Ovary (tissue), 7 donors: ENCODE measurements at regions not wholly inside any gene's neighbourhood (a gene's known extent, or its start where the extent isn't known, plus 50 kb on each side); places are given as distances from the start of the nearest gene placed in this dataset.

Experiments
- DNase-seq, 5 donors: peaks; one replicate each; pipeline ENCODE4 v3.0.0-alpha.2; 2019 to 2020
- H3K27ac ChIP-seq, 2 donors: fragments of 200-600 bp; one replicate each; pipeline versions ENCODE4 v1.5.1 to v1.8.0; 2019 to 2022
- H3K27me3 ChIP-seq: fragments of 200-600 bp; one replicate; pipeline ENCODE4 v1.8.0; 2022
- H3K36me3 ChIP-seq: fragments of 200-600 bp; sonication (generic); one replicate; pipeline ENCODE4 v1.5.1; 2019
- H3K4me1 ChIP-seq: one replicate; pipeline ENCODE4 v1.8.1; 2013; ENCODE audit warnings: mild to moderate bottlenecking, moderate library complexity; ENCODE audit not compliant: insufficient read depth
- H3K4me3 ChIP-seq: fragments of 200-600 bp; sonication (generic); one replicate; pipeline ENCODE4 v1.5.1; 2017
- H3K9me3 ChIP-seq, 2 donors: fragments of 200-600 bp in 1 of 2; sonication (generic) in 1 of 2; one replicate each; pipeline versions ENCODE4 v1.5.1 to v1.8.1; 2013 to 2019; ENCODE audit warnings: mild to moderate bottlenecking in 1 of 2, moderate library complexity in 1 of 2
- CTCF ChIP-seq, 3 donors: fragments of 450-650 bp in 2 of 3; fragments of 200-600 bp in 1 of 3; IDR thresholded peaks; one replicate each; pipeline versions ENCODE4 v1.5.1 to v1.8.0; 2016 to 2022; ENCODE audit warnings: antibody characterized with exemption in 3 of 3, mild to moderate bottlenecking in 1 of 3
- EP300 ChIP-seq: sonication (generic); formaldehyde crosslinking; IDR thresholded peaks from one replicate; pipeline ENCODE4 v1.6.1; 2017; ENCODE audit warnings: antibody characterized with exemption
- POLR2A ChIP-seq: fragments of 450-650 bp; IDR thresholded peaks from one replicate; pipeline ENCODE4 v1.6.1; 2017; ENCODE audit warnings: antibody characterized with exemption, mild to moderate bottlenecking, moderate library complexity
- WGBS, 3 donors: extraction: QIAGEN DNeasy Blood & Tissue Kit in 1 of 3; methylation state at CpG; one replicate each; pipeline versions ENCODE4 v1.1.5 to v1.1.7; 2013 to 2017; 5-methylcytosine and 5-hydroxymethylcytosine counted together
- intact Hi-C, 4 donors: fragments of 100-400 bp; cut with DNase I; formaldehyde crosslinking; loops; one replicate each; pipeline versions ENCODE4 v1.11.0 to v1.15.1; 2022 to 2023
- donor health status: DM: no; HTN: no; CAD: no; lungs with moderate emphysema.
- donor health status: DM: no; HTN: no; CAD: no.
- donor health status: Bipolar disorder and iron deficiency.
- donor health status: DM: no; HTN: no; CAD: no.
- donor health status: DM: yes; HTN: yes; CAD: no.

DNA sequence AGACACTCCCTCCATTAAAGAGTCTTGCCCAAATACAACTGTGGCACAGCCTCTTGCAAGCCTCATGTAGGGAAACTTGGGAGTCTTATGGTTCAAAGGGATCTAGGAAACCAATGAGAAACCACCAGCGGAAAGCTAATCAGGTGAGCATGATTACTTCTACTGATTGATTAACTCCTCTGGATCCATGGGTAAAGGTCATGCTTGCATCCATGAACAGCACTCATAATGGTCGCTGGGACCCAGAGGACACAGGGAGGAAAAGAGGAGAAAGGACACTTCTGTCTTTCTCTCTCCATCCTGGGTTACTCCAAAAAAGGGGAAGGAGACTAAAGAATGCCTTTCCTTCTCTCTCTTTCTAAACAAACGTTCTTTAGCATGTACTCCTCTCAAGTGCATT is 1397.2 kb downstream of the LRFN5 start:
- no peak for DNase-seq
- H3K36me3 ChIP-seq: no peaks in the 10 kb centered on the region
- no peaks in the 10 kb centered on the region for H3K9me3 ChIP-seq
- H3K27me3 ChIP-seq: no peaks in the 10 kb centered on the region
- no peak overlapping the region for H3K27ac ChIP-seq
- TF ChIP-seq EP300 (no peak), CTCF (IDR thresholded peaks at IDR 0.05) (no peak), POLR2A (no peak)
- intact Hi-C loops: no loop called here
- WGBS, 3 donors: 85 to 93% (median 93%) methylated on average over 3 of the region's 3 CpGs
- no peaks in the 10 kb centered on the region for H3K4me1 ChIP-seq
- no peak overlapping the region for H3K4me3 ChIP-seq

DNA sequence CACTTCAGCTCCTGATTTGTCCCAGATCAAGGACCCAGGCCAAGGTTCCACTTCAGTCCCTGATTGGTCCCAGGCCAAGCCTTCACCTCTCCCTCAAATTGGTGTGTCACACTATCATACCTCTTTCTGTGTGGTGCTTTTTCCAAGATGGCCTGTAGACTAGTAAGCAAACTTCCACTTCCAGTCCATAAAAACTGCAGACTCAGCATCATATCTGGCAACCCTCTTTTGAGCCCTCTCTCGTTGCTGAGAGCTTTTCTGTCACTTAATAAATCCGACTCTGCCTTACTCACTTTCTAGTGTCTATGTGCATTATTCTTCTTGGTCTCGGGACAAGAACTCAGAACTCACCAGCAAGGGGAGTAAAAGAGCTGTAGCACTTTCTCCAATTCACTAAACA is 1395.1 kb downstream of the LRFN5 start:
- H3K27me3 ChIP-seq: no peaks in the 10 kb centered on the region
- WGBS, 3 donors: 73 to 79% (median 76%) methylated on average over 3 of the region's 3 CpGs
- H3K9me3 ChIP-seq: no peaks in the 10 kb centered on the region
- no peak for TF ChIP-seq CTCF (IDR thresholded peaks at IDR 0.05)
- no peak for TF ChIP-seq EP300
- TF ChIP-seq POLR2A: no peak
- intact Hi-C loops: no loop called here
- no peak overlapping the region for H3K4me3 ChIP-seq
- H3K36me3 ChIP-seq: no peaks in the 10 kb centered on the region
- no peaks in the 10 kb centered on the region for H3K4me1 ChIP-seq
- H3K27ac ChIP-seq: no peak overlapping the region
- DNase-seq: no peak

DNA sequence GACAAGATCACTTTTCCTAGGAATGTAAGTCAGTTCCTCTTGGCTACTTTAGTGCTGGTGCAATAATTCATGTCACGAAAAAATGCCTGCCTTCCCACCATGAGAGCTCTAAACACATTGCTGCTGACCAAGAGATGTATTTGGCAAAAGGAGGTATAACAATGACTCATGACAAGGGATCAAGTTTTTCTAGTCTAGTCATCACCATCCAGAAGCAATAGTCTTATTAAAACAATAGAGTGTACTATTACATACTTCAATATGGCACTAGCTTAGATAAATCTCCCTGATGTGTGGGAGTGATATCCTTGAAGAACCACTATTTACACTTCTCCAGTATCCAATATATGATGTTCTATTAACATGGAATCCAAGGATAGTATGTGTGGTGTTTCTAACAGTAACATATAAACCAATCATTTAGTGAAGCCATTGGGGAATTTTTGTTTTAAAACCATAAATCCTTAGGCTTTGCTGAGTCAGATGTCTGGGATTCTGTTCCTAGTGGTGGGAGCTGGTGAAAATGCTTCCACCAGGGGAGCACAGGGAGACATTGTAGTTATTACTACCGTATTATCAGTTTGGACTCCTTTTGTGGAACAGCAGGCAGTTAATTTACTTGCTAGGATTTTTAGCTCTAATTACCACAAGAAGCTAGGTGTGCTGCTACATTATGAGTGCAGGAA is 1387.5 kb downstream of the LRFN5 start:
- DNase-seq: no peak
- H3K36me3 ChIP-seq: no peaks in the 10 kb centered on the region
- H3K27me3 ChIP-seq: no peaks in the 10 kb centered on the region
- H3K4me3 ChIP-seq: no peak overlapping the region
- no peaks in the 10 kb centered on the region for H3K9me3 ChIP-seq
- no peaks in the 10 kb centered on the region for H3K4me1 ChIP-seq
- TF ChIP-seq CTCF (IDR thresholded peaks at IDR 0.05) (no peak), EP300 (no peak)
- WGBS, 3 donors: 60 to 63% (median 61%) methylated on average over 2 of the region's 2 CpGs
- intact Hi-C loops: no loop called here
- H3K27ac ChIP-seq: no peak overlapping the region

GRCh38 chr14:42992930-42993329 is 1386.3 kb downstream of the LRFN5 start:
- TF ChIP-seq POLR2A (no peak), EP300 (no peak), CTCF (IDR thresholded peaks at IDR 0.05) (no peak)

More at GRCh38 chr14:42992930-42993329, 1386.3 kb downstream of the LRFN5 start:
- intact Hi-C loops: no loop called here
- Histone ChIP-seq H3K4me1 (no peaks in the 10 kb centered on the region), H3K9me3 (no peaks in the 10 kb centered on the region), H3K4me3 (no peak overlapping the region), H3K27ac (no peak overlapping the region), H3K36me3 (no peaks in the 10 kb centered on the region), H3K27me3 (no peaks in the 10 kb centered on the region)
- DNase-seq: no peak
- WGBS, 3 donors: 85 to 87% (median 86%) methylated on average over 1 of the region's 1 CpG
